Mammary epithelial cell (primary cell): ENCODE measurements at regions not wholly inside any gene's neighbourhood (a gene's known extent, or its start where the extent isn't known, plus 50 kb on each side); places are given as distances from the start of the nearest gene placed in this dataset.

Experiments used
- EZH2 ChIP-seq: IDR thresholded peaks from 2 replicates; pipeline ENCODE4 v1.6.1; 2012; ENCODE audit warnings: low read length, inconsistent platforms, borderline replicate concordance
- TF ChIP-seq, protein P1 (sequence below), 2 donors: IDR thresholded peaks in 1 of 2; conservative IDR thresholded peaks in 1 of 2; 2 replicates each; pipeline ENCODE4 v1.5.1; 2011 to 2012; ENCODE audit warnings: inconsistent platforms in 2 of 2, low read length in 2 of 2, mild to moderate bottlenecking in 2 of 2, control low read depth in 1 of 2, low read depth in 1 of 2; ENCODE audit not compliant: insufficient read depth in 1 of 2; ENCODE audit errors: extremely low read depth in 1 of 2

DNA sequence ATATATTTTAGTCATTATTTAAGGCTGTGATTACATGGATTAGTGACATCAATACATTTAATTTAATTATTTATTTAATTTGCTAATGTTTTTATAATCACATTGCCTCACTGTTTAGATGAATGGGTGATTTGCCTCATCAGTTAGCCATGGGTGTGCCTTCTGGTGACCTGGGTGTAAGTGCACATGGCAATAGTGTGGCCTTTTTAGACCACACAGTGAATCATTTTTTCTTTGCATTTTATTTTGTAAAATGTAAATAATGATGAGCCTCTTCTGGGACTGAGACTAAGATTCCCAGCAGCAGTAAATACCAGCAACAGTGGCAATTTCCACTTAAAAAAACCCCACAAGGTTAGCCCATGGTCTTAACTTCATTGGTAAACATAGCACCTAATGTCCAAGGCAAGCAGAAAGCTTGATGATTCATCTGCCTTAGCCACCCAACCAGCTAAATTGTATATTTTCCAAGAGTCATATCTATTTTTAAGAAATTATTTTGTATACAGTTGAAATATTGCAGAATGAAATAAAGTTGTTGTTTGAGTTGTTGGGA, 235.9 kb upstream of the NOVA1 start:
- TF ChIP-seq, protein P1, sequence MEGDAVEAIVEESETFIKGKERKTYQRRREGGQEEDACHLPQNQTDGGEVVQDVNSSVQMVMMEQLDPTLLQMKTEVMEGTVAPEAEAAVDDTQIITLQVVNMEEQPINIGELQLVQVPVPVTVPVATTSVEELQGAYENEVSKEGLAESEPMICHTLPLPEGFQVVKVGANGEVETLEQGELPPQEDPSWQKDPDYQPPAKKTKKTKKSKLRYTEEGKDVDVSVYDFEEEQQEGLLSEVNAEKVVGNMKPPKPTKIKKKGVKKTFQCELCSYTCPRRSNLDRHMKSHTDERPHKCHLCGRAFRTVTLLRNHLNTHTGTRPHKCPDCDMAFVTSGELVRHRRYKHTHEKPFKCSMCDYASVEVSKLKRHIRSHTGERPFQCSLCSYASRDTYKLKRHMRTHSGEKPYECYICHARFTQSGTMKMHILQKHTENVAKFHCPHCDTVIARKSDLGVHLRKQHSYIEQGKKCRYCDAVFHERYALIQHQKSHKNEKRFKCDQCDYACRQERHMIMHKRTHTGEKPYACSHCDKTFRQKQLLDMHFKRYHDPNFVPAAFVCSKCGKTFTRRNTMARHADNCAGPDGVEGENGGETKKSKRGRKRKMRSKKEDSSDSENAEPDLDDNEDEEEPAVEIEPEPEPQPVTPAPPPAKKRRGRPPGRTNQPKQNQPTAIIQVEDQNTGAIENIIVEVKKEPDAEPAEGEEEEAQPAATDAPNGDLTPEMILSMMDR (conservative IDR thresholded peaks at IDR 0.05 in 1 of 2, IDR thresholded peaks at IDR 0.05 in 1 of 2; ENCODE audit: extremely low read depth in 1 of 2, insufficient read depth in 1 of 2, low read depth in 1 of 2, low read length in 2 of 2), result no peak
- no peak for TF ChIP-seq EZH2
